Upper lobe of left lung (tissue), 6 donors: ENCODE measurements at regions not wholly inside any gene's neighbourhood (a gene's known extent, or its start where the extent isn't known, plus 50 kb on each side); places are given as distances from the start of the nearest gene placed in this dataset.

Experiments used
- ATAC-seq, 2 donors: fragments of 200-7000 bp; cut with Tn5 transposase; one replicate each; pipeline ENCODE4 v1.9.1; 2022; ENCODE audit warnings: mild to moderate bottlenecking in 2 of 2, moderate library complexity in 2 of 2; ENCODE audit not compliant: low FRiP score in 2 of 2
- DNase-seq, 2 donors: peaks; one replicate each; pipeline ENCODE4 v3.0.0-alpha.2; 2019 to 2020
- H3K27ac ChIP-seq, 4 donors: fragments of 200-600 bp; sonication (generic); one replicate each; pipeline ENCODE4 v1.5.1; 2016 to 2019
- H3K27me3 ChIP-seq, 4 donors: fragments of 200-600 bp; sonication (generic); one replicate each; pipeline ENCODE4 v1.5.1; 2017 to 2019
- H3K36me3 ChIP-seq, 4 donors: fragments of 200-600 bp; sonication (generic); one replicate each; pipeline ENCODE4 v1.5.1; 2016 to 2019
- H3K4me1 ChIP-seq, 4 donors: fragments of 200-600 bp; sonication (generic); one replicate each; pipeline ENCODE4 v1.5.1; 2018 to 2019
- H3K4me3 ChIP-seq, 4 donors: fragments of 200-600 bp; sonication (generic); one replicate each; pipeline ENCODE4 v1.5.1; 2017 to 2019; ENCODE audit warnings: mild to moderate bottlenecking in 2 of 4, moderate library complexity in 1 of 4
- H3K9me3 ChIP-seq, 4 donors: fragments of 200-600 bp; sonication (generic); one replicate each; pipeline ENCODE4 v1.5.1; 2018 to 2019
- CTCF ChIP-seq, 6 experiments: fragments of 450-650 bp in 4 of 6; fragments of 200-600 bp in 2 of 6; sonication (generic) in 2 of 6; IDR thresholded peaks; one replicate each; pipeline ENCODE4 v1.5.1; 2016 to 2019; ENCODE audit warnings: antibody characterized with exemption in 6 of 6
- EP300 ChIP-seq, 4 donors: sonication (generic); formaldehyde crosslinking; IDR thresholded peaks; one replicate each; pipeline ENCODE4 v1.5.1; 2017; ENCODE audit warnings: antibody characterized with exemption in 4 of 4, control low read depth in 2 of 4
- POLR2A ChIP-seq, 4 donors: fragments of 450-650 bp; IDR thresholded peaks; one replicate each; pipeline ENCODE4 v1.5.1; 2016 to 2017; ENCODE audit warnings: antibody characterized with exemption in 4 of 4, mild to moderate bottlenecking in 2 of 4
- POLR2AphosphoS5 ChIP-seq, 2 donors: sonication (generic); formaldehyde crosslinking; IDR thresholded peaks; one replicate each; pipeline ENCODE4 v1.5.1; 2017; ENCODE audit warnings: antibody characterized with exemption in 2 of 2
- WGBS, 2 donors: methylation state at CpG; one replicate each; pipeline ENCODE4 v1.1.5; 2017 to 2018; 5-methylcytosine and 5-hydroxymethylcytosine counted together
- donor health status: DM: no; HTN: no; CAD: no; lungs with moderate emphysema.
- donor health status: DM: no; HTN: yes; CAD: no; lungs with severe emphysema.

DNA sequence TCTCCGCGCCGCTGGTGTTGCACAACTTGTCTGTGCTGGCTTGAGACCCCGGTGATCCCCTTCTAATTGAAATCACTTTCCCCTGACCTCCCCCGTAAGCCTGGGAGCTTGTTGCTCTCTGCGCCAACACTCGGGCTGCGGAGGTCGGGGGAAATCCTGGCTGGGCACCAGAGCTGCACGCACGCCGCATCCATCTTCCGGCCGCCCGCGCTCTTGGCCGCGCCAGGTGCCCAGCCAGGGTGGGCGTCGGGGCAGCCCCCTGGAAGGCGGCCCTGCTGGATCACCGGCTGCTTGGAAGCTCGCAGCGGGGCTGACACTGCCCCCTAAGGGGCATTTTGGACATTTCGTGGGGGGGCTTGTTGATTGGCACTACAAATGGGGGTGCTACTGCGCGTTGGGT is 280.3 kb upstream of the SKOR2 start:
- H3K27ac ChIP-seq: no peak overlapping the region
- H3K27me3 ChIP-seq: peaks cover 0 to 4% (median 2%) of the 10 kb centered on the region in 4 donors
- TF ChIP-seq POLR2A (IDR thresholded peaks at IDR 0.05) (no peak), POLR2AphosphoS5 (IDR thresholded peaks at IDR 0.05) (no peak), CTCF (IDR thresholded peaks at IDR 0.05) (no peak), EP300 (IDR thresholded peaks at IDR 0.05) (no peak)
- peaks cover 0 to 6% (median 0%) of the 10 kb centered on the region in 4 donors for H3K4me1 ChIP-seq
- 10% methylated on average over 26 of the region's 27 CpGs; no CpG with 5 or more reads in 1 of the 2 donors for WGBS, 2 donors
- peak in 1 of 2 donors; percentile 53 for DNase-seq
- no peaks in the 10 kb centered on the region for H3K9me3 ChIP-seq
- no peak overlapping the region for H3K4me3 ChIP-seq
- no peak for ATAC-seq
- no peaks in the 10 kb centered on the region for H3K36me3 ChIP-seq

DNA sequence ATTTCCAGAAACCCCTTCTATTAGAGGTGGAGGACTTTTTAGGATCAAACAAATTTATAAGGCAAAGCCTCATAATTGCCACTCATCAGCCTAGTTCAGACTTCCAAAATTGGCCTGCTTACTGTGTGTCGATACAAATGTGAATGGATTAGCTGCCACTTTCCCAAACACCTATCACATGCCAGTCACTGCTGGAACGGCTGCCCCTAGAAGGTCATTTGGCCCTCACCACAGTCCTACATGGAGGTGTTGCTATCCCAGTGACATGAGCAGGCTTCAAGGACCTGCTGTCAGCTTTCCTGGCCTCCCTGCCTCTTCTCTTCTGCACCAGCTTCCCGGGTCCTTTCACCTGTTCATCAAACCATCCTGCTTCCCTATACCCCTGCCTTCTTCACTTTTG is 279.2 kb upstream of the SKOR2 start:
- Histone ChIP-seq H3K9me3 (no peaks in the 10 kb centered on the region), H3K36me3 (no peaks in the 10 kb centered on the region), H3K4me3 (no peak overlapping the region), H3K27ac (no peak overlapping the region), H3K4me1 (peaks cover 0 to 6% (median 0%) of the 10 kb centered on the region in 4 donors), H3K27me3 (peaks cover 0 to 4% (median 2%) of the 10 kb centered on the region in 4 donors)
- TF ChIP-seq EP300 (IDR thresholded peaks at IDR 0.05) (no peak), CTCF (IDR thresholded peaks at IDR 0.05) (no peak)
- no peak for ATAC-seq
- WGBS, 2 donors: 63 to 79% methylated on average over 2 to 3 of the region's 3 CpGs
- no peak for DNase-seq

GRCh38 chr18:47528343-47528742 is 276.9 kb upstream of the SKOR2 start:
- Histone ChIP-seq H3K27me3 (peaks cover 0 to 4% (median 2%) of the 10 kb centered on the region in 4 donors), H3K27ac (no peak overlapping the region), H3K9me3 (no peaks in the 10 kb centered on the region), H3K4me3 (no peak overlapping the region), H3K36me3 (no peaks in the 10 kb centered on the region), H3K4me1 (peaks cover 0 to 6% (median 0%) of the 10 kb centered on the region in 4 donors)
- DNase-seq (no peak), ATAC-seq (no peak)
- TF ChIP-seq POLR2A (IDR thresholded peaks at IDR 0.05): no peak
- TF ChIP-seq EP300 (IDR thresholded peaks at IDR 0.05): no peak
- no peak for TF ChIP-seq POLR2AphosphoS5 (IDR thresholded peaks at IDR 0.05)
- no peak for TF ChIP-seq CTCF (IDR thresholded peaks at IDR 0.05)
- 76 to 78% methylated on average over 1 of the region's 1 CpG for WGBS, 2 donors

- ATAC-seq (no peak), DNase-seq (peak in 1 of 2 donors; percentile 71)
- 57 to 73% methylated on average over 24 of the region's 24 CpGs for WGBS, 2 donors
- no peaks in the 10 kb centered on the region for H3K9me3 ChIP-seq
- H3K4me3 ChIP-seq: no peak overlapping the region
- H3K27me3 ChIP-seq: peaks cover 0 to 1% (median 0%) of the 10 kb centered on the region in 4 donors
- no peaks in the 10 kb centered on the region for H3K36me3 ChIP-seq
- no peak overlapping the region for H3K27ac ChIP-seq
- no peak for TF ChIP-seq POLR2AphosphoS5 (IDR thresholded peaks at IDR 0.05)
- TF ChIP-seq POLR2A (IDR thresholded peaks at IDR 0.05): no peak
- no peak for TF ChIP-seq EP300 (IDR thresholded peaks at IDR 0.05)
- no peak for TF ChIP-seq CTCF (IDR thresholded peaks at IDR 0.05)
- H3K4me1 ChIP-seq: no peaks in the 10 kb centered on the region
Observed at GRCh38 chr18:47526147-47526546, 274.7 kb upstream of the SKOR2 start.

GRCh38 chr18:47522359-47522758 is 270.9 kb upstream of the SKOR2 start:
- DNase-seq: no peak
- no peaks in the 10 kb centered on the region for H3K4me1 ChIP-seq
- H3K27ac ChIP-seq: no peak overlapping the region
- no peaks in the 10 kb centered on the region for H3K36me3 ChIP-seq
- WGBS, 2 donors: 86% methylated on average over 2 of the region's 2 CpGs
- H3K9me3 ChIP-seq: no peaks in the 10 kb centered on the region
- no peak for ATAC-seq
- H3K27me3 ChIP-seq: no peaks in the 10 kb centered on the region
- no peak overlapping the region for H3K4me3 ChIP-seq
- no peak for TF ChIP-seq CTCF (IDR thresholded peaks at IDR 0.05)
- TF ChIP-seq POLR2A (IDR thresholded peaks at IDR 0.05): no peak
- no peak for TF ChIP-seq EP300 (IDR thresholded peaks at IDR 0.05)
- TF ChIP-seq POLR2AphosphoS5 (IDR thresholded peaks at IDR 0.05): no peak
